Stomach (tissue), 4 donors: ENCODE measurements at regions not wholly inside any gene's neighbourhood (a gene's known extent, or its start where the extent isn't known, plus 50 kb on each side); places are given as distances from the start of the nearest gene placed in this dataset.

Experiments
- CTCF ChIP-seq, 7 experiments: fragments of 450-650 bp in 4 of 7; fragments of 200-600 bp in 3 of 7; sonication (generic) in 3 of 7; IDR thresholded peaks; one replicate each; pipeline ENCODE4 v1.5.1; 2016 to 2019; ENCODE audit warnings: antibody characterized with exemption in 7 of 7, control low read depth in 2 of 7, mild to moderate bottlenecking in 1 of 7
- EP300 ChIP-seq: sonication (generic); formaldehyde crosslinking; IDR thresholded peaks from one replicate; pipeline ENCODE4 v1.6.1; 2017; ENCODE audit warnings: antibody characterized with exemption
- POLR2A ChIP-seq, 4 donors: fragments of 450-650 bp; IDR thresholded peaks; one replicate each; pipeline ENCODE4 v1.6.1; 2016; ENCODE audit warnings: antibody characterized with exemption in 4 of 4, control low read depth in 2 of 4, mild to moderate bottlenecking in 1 of 4, moderate library complexity in 1 of 4
- POLR2AphosphoS5 ChIP-seq, 3 donors: sonication (generic); formaldehyde crosslinking; IDR thresholded peaks; one replicate each; pipeline ENCODE4 v1.6.1; 2016; ENCODE audit warnings: antibody characterized with exemption in 3 of 3

DNA sequence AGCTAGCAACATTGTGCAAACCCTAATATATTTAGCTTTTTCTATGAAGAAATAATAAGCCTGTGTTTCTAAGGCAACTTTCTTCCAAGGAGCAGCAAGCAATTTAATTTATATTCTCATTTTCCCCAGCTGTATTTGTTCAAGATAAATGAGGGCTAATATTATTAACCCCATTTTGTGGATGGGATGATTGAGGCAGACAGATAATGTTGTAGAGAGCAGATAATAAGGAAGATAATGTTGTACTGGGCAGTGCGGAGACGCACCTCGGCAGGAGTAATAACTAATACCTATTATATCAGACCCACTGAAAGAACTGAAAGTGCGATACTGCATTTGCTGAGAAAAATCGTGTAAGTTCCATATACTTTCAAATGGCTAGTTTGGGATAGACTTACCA is 344.1 kb upstream of the FANCL start:
- TF ChIP-seq POLR2A (IDR thresholded peaks at IDR 0.05) (no peak), CTCF (IDR thresholded peaks at IDR 0.05) (no peak), POLR2AphosphoS5 (IDR thresholded peaks at IDR 0.05) (no peak), EP300 (no peak)
